ENCODE measurements at regions not wholly inside any gene's neighbourhood (a gene's known extent, or its start where the extent isn't known, plus 50 kb on each side); places are given as distances from the start of the nearest gene placed in this dataset.

DNA sequence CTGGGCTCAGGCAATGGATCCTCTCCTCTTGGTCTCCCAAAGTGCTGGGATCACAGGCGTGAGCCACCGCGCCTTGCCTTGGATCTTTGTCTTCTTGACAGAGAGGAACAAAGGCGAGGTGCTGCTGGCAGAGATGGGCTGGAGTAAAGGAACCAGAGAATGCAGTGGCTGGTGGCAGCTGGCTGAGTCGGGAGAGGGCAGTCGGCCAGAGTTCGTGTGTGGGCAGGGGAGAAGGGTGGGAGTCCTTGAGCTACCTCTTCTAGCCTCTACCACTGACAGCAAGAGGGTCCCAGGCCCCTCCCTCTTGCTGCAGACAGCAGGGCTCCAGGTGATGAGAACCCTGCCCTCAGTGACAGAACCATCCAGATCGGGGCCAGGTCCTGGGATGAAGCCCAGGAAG lies 86.2 kb upstream of the LINC01488 start (continued):
- TF ChIP-seq, protein P1, sequence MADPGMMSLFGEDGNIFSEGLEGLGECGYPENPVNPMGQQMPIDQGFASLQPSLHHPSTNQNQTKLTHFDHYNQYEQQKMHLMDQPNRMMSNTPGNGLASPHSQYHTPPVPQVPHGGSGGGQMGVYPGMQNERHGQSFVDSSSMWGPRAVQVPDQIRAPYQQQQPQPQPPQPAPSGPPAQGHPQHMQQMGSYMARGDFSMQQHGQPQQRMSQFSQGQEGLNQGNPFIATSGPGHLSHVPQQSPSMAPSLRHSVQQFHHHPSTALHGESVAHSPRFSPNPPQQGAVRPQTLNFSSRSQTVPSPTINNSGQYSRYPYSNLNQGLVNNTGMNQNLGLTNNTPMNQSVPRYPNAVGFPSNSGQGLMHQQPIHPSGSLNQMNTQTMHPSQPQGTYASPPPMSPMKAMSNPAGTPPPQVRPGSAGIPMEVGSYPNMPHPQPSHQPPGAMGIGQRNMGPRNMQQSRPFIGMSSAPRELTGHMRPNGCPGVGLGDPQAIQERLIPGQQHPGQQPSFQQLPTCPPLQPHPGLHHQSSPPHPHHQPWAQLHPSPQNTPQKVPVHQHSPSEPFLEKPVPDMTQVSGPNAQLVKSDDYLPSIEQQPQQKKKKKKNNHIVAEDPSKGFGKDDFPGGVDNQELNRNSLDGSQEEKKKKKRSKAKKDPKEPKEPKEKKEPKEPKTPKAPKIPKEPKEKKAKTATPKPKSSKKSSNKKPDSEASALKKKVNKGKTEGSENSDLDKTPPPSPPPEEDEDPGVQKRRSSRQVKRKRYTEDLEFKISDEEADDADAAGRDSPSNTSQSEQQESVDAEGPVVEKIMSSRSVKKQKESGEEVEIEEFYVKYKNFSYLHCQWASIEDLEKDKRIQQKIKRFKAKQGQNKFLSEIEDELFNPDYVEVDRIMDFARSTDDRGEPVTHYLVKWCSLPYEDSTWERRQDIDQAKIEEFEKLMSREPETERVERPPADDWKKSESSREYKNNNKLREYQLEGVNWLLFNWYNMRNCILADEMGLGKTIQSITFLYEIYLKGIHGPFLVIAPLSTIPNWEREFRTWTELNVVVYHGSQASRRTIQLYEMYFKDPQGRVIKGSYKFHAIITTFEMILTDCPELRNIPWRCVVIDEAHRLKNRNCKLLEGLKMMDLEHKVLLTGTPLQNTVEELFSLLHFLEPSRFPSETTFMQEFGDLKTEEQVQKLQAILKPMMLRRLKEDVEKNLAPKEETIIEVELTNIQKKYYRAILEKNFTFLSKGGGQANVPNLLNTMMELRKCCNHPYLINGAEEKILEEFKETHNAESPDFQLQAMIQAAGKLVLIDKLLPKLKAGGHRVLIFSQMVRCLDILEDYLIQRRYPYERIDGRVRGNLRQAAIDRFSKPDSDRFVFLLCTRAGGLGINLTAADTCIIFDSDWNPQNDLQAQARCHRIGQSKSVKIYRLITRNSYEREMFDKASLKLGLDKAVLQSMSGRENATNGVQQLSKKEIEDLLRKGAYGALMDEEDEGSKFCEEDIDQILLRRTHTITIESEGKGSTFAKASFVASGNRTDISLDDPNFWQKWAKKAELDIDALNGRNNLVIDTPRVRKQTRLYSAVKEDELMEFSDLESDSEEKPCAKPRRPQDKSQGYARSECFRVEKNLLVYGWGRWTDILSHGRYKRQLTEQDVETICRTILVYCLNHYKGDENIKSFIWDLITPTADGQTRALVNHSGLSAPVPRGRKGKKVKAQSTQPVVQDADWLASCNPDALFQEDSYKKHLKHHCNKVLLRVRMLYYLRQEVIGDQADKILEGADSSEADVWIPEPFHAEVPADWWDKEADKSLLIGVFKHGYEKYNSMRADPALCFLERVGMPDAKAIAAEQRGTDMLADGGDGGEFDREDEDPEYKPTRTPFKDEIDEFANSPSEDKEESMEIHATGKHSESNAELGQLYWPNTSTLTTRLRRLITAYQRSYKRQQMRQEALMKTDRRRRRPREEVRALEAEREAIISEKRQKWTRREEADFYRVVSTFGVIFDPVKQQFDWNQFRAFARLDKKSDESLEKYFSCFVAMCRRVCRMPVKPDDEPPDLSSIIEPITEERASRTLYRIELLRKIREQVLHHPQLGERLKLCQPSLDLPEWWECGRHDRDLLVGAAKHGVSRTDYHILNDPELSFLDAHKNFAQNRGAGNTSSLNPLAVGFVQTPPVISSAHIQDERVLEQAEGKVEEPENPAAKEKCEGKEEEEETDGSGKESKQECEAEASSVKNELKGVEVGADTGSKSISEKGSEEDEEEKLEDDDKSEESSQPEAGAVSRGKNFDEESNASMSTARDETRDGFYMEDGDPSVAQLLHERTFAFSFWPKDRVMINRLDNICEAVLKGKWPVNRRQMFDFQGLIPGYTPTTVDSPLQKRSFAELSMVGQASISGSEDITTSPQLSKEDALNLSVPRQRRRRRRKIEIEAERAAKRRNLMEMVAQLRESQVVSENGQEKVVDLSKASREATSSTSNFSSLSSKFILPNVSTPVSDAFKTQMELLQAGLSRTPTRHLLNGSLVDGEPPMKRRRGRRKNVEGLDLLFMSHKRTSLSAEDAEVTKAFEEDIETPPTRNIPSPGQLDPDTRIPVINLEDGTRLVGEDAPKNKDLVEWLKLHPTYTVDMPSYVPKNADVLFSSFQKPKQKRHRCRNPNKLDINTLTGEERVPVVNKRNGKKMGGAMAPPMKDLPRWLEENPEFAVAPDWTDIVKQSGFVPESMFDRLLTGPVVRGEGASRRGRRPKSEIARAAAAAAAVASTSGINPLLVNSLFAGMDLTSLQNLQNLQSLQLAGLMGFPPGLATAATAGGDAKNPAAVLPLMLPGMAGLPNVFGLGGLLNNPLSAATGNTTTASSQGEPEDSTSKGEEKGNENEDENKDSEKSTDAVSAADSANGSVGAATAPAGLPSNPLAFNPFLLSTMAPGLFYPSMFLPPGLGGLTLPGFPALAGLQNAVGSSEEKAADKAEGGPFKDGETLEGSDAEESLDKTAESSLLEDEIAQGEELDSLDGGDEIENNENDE (IDR thresholded peaks at IDR 0.05; ENCODE audit: insufficient replicate concordance, low read length) = no peak
- TF ChIP-seq GTF2F1 (IDR thresholded peaks at IDR 0.05; ENCODE audit: borderline replicate concordance, low read depth, low read length) (no peak), TAF1 (IDR thresholded peaks at IDR 0.05; ENCODE audit: low read depth, low read length) (no peak)

All from H1 (cell line).